Urinary bladder (tissue), 3 donors: ENCODE measurements at regions not wholly inside any gene's neighbourhood (a gene's known extent, or its start where the extent isn't known, plus 50 kb on each side); places are given as distances from the start of the nearest gene placed in this dataset.

Source experiments
- DNase-seq: peaks from one replicate; pipeline ENCODE4 v3.0.0-alpha.2; 2015; ENCODE audit errors: extremely low spot score
- H3K27ac ChIP-seq: one replicate; pipeline ENCODE4 v1.5.1; 2013; ENCODE audit warnings: low read depth, mild to moderate bottlenecking, moderate library complexity
- H3K36me3 ChIP-seq: one replicate; pipeline ENCODE4 v1.6.1; 2013; ENCODE audit warnings: mild to moderate bottlenecking, moderate library complexity; ENCODE audit not compliant: insufficient read depth
- H3K4me1 ChIP-seq: one replicate; pipeline ENCODE4 v1.6.1; 2013; ENCODE audit warnings: mild to moderate bottlenecking, moderate library complexity; ENCODE audit not compliant: insufficient read depth
- H3K4me3 ChIP-seq: one replicate; pipeline ENCODE4 v1.5.1; 2013; ENCODE audit warnings: low read depth, low read length
- WGBS: extraction: QIAGEN DNeasy Blood & Tissue Kit; methylation state at CpG from one replicate; pipeline ENCODE4 v1.1.7; 2013; 5-methylcytosine and 5-hydroxymethylcytosine counted together
- donor health status: healthy with polysubstance abuse.
- donor health status: healthy.

- Histone ChIP-seq H3K4me1 (no peaks in the 10 kb centered on the region), H3K4me3 (no peak overlapping the region), H3K36me3 (no peaks in the 10 kb centered on the region), H3K27ac (no peak overlapping the region)
- 93% methylated on average over 11 of the region's 11 CpGs for WGBS
- no peak for DNase-seq
Observed at GRCh38 chr2:238690511-238690910, 157.4 kb upstream of the TWIST2 start.

- no peaks in the 10 kb centered on the region for H3K4me1 ChIP-seq
- DNase-seq, result no peak
- 93% methylated on average over 16 of the region's 16 CpGs for WGBS
Observed at GRCh38 chr2:238691596-238692491, 156.0 kb upstream of the TWIST2 start.

GRCh38 chr2:238692562-238692961, 155.3 kb upstream of the TWIST2 start:
- Histone ChIP-seq H3K4me3 (no peak overlapping the region), H3K27ac (no peak overlapping the region), H3K36me3 (no peaks in the 10 kb centered on the region), H3K4me1 (no peaks in the 10 kb centered on the region)
- no peak for DNase-seq
- 93% methylated on average over 7 of the region's 7 CpGs for WGBS

More at GRCh38 chr2:238691596-238692491, 156.0 kb upstream of the TWIST2 start:
- Histone ChIP-seq H3K4me3 (no peak overlapping the region), H3K27ac (no peak overlapping the region), H3K36me3 (no peaks in the 10 kb centered on the region)

- Histone ChIP-seq H3K4me1 (no peaks in the 10 kb centered on the region), H3K27ac (no peak overlapping the region), H3K4me3 (no peak overlapping the region), H3K36me3 (no peaks in the 10 kb centered on the region)
- 93% methylated on average over 13 of the region's 13 CpGs for WGBS
- DNase-seq, result no peak
Observed at GRCh38 chr2:238693337-238694093, 154.4 kb upstream of the TWIST2 start.

GRCh38 chr2:238694136-238694755, 153.6 kb upstream of the TWIST2 start:
- no peaks in the 10 kb centered on the region for H3K36me3 ChIP-seq
- H3K4me3 ChIP-seq, result no peak overlapping the region
- no peak overlapping the region for H3K27ac ChIP-seq
- DNase-seq, result no peak
- WGBS, result 92% methylated on average over 8 of the region's 8 CpGs
- no peaks in the 10 kb centered on the region for H3K4me1 ChIP-seq

- Histone ChIP-seq H3K27ac (no peak overlapping the region), H3K36me3 (no peaks in the 10 kb centered on the region), H3K4me1 (no peaks in the 10 kb centered on the region), H3K4me3 (no peak overlapping the region)
- 86% methylated on average over 6 of the region's 6 CpGs for WGBS
- DNase-seq, result no peak
Observed at GRCh38 chr2:238694922-238695321, 153.0 kb upstream of the TWIST2 start.

GRCh38 chr2:238695538-238695937, 152.3 kb upstream of the TWIST2 start:
- WGBS, result 27% methylated on average over 4 of the region's 4 CpGs
- Histone ChIP-seq H3K4me3 (no peak overlapping the region), H3K36me3 (no peaks in the 10 kb centered on the region), H3K4me1 (no peaks in the 10 kb centered on the region), H3K27ac (no peak overlapping the region)
- DNase-seq, result no peak

- Histone ChIP-seq H3K4me1 (no peaks in the 10 kb centered on the region), H3K4me3 (no peak overlapping the region), H3K27ac (no peak overlapping the region), H3K36me3 (no peaks in the 10 kb centered on the region)
- no peak for DNase-seq
- 68% methylated on average over 4 of the region's 4 CpGs for WGBS
Observed at GRCh38 chr2:238696331-238696730, 151.6 kb upstream of the TWIST2 start.

DNA sequence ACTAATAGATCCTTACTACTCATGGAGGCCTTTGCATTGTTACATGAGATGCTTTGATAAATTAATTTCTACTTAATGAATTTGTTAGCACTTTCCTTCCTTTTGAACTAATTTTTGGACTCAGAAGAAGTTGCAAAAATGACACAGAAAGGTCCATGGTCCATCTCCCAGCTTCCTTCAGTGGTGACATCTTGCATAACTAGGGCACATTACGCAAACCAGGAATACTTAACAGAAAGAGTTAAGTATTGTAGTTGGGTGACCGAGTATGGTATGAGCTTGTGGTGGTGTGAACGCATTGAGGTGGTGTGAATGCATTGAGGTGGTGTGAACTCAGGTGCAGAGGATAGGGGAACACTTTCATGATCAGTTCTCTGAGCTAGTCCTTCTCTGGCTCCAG, 151.1 kb upstream of the TWIST2 start:
- no peak overlapping the region for H3K4me3 ChIP-seq
- H3K36me3 ChIP-seq, result no peaks in the 10 kb centered on the region
- H3K27ac ChIP-seq, result no peak overlapping the region
- no peaks in the 10 kb centered on the region for H3K4me1 ChIP-seq
- no peak for DNase-seq
- WGBS, result 92% methylated on average over 3 of the region's 3 CpGs

DNA sequence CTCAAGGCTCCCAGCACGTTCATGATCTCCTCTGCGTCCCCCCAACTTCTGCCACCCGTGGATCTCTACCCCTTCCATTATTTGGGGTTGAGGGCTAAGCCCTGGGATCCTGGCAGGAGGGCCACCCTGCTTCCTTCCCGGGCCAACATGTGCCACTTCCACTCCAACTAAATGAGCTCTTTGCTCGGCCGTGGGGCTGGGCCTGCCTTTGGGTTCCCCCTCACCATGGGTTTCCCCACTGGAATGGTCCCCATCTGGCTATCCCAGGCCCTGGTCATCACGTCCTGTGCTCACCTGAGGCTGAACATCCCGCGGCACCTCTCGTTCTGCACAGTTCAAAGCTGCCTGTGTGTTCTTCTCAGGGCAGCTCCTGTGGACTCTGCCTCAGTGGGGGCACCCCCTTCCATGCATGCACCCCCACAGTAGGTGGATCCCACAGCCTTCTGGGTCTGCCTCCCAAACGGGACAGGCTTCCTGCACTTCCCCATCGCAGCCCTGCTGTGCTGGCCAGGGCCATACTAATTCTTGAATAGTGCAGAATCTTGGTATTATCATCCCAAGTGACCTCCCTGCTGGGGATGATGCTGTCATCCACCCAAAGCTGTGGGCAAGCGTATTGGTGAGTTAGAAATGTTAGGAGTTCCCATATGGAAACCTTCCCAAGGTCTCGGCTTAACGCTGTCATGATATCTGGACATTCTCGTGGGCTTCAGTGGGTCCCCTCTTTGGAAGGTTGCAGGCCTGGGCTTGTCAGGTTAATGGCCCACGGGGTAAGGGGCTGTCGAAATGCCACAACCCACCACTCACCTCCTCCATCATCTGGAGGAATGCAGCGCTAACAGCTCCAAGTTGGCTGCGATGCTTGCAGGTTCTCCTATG, 150.5 kb upstream of the TWIST2 start:
- no peaks in the 10 kb centered on the region for H3K4me1 ChIP-seq
- H3K36me3 ChIP-seq, result no peaks in the 10 kb centered on the region
- H3K27ac ChIP-seq, result no peak overlapping the region
- DNase-seq, result no peak
- WGBS, result 78% methylated on average over 20 of the region's 20 CpGs
- no peak overlapping the region for H3K4me3 ChIP-seq

GRCh38 chr2:238698072-238698352, 149.9 kb upstream of the TWIST2 start:
- no peak for DNase-seq
- no peaks in the 10 kb centered on the region for H3K4me1 ChIP-seq
- H3K27ac ChIP-seq, result no peak overlapping the region
- no peaks in the 10 kb centered on the region for H3K36me3 ChIP-seq
- H3K4me3 ChIP-seq, result no peak overlapping the region
- WGBS, result 42% methylated on average over 7 of the region's 7 CpGs

- H3K27ac ChIP-seq, result no peak overlapping the region
- 81% methylated on average over 20 of the region's 20 CpGs for WGBS
- no peak for DNase-seq
- no peaks in the 10 kb centered on the region for H3K36me3 ChIP-seq
- H3K4me1 ChIP-seq, result no peaks in the 10 kb centered on the region
- no peak overlapping the region for H3K4me3 ChIP-seq
Observed at GRCh38 chr2:238698451-238699306, 149.2 kb upstream of the TWIST2 start.
